ENCODE measurements at regions not wholly inside any gene's neighbourhood (a gene's known extent, or its start where the extent isn't known, plus 50 kb on each side); places are given as distances from the start of the nearest gene placed in this dataset.

- TF ChIP-seq CTCF (IDR thresholded peaks at IDR 0.05 in 2 of 3, conservative IDR thresholded peaks at IDR 0.05 in 1 of 3; ENCODE audit: borderline replicate concordance in 1 of 3, insufficient read depth in 1 of 3, low read depth in 2 of 3, low read length in 2 of 3) (no peak), ZBTB33 (IDR thresholded peaks at IDR 0.05; ENCODE audit: extremely low read depth, insufficient replicate concordance, low read length) (no peak), POLR2AphosphoS5 (IDR thresholded peaks at IDR 0.05; ENCODE audit: low read depth, low read length) (no peak), ZFX (IDR thresholded peaks at IDR 0.05) (no peak), SP1 (IDR thresholded peaks at IDR 0.05; ENCODE audit: low read depth) (no peak), YY1 (IDR thresholded peaks at IDR 0.05; ENCODE audit: extremely low read depth, insufficient replicate concordance, low read depth, low read length) (no peak)
These were observed 76.4 kb upstream of the HS3ST5 start (continued) for GRCh38 chr6:114419175-114419574.

- no peaks in the 10 kb centered on the region for H3K9me2 ChIP-seq (ENCODE audit: insufficient read depth)
- POLR2A ChIA-PET = no interaction called here
- CTCF ChIA-PET = no interaction called here
These were observed 75.6 kb upstream of the HS3ST5 start for GRCh38 chr6:114418304-114418972.

More at GRCh38 chr6:114418304-114418972, 75.6 kb upstream of the HS3ST5 start:
- intact Hi-C loops (cut with micrococcal nuclease) = no loop called here
- no TSS peak for BruUV-seq (replicated peaks)
- H3K79me2 ChIP-seq (ENCODE audit: insufficient read depth, low read length) = no peaks in the 10 kb centered on the region
- H3K4me2 ChIP-seq (ENCODE audit: low read length) = no peak overlapping the region
- ATAC-seq (no peak), DNase-seq (ENCODE audit: low read depth, low spot score) (no peak)
- no peak overlapping the region for H3K27ac ChIP-seq (ENCODE audit: low read depth, low read length)
- H3K9ac ChIP-seq (ENCODE audit: low read length) = no peak overlapping the region
- TF ChIP-seq EGR1 (IDR thresholded peaks at IDR 0.05; ENCODE audit: low read depth) (no peak), YY1 (IDR thresholded peaks at IDR 0.05; ENCODE audit: extremely low read depth, insufficient replicate concordance, low read depth, low read length) (no peak), CBX3 (IDR thresholded peaks at IDR 0.05; ENCODE audit: low read depth) (no peak), SIN3A (IDR thresholded peaks at IDR 0.05; ENCODE audit: low read depth) (no peak), MAX (IDR thresholded peaks at IDR 0.05) (no peak), ZBTB33 (IDR thresholded peaks at IDR 0.05; ENCODE audit: extremely low read depth, insufficient replicate concordance, low read length) (no peak), TCF7L2 (IDR thresholded peaks at IDR 0.05; ENCODE audit: borderline replicate concordance, extremely low read depth, insufficient read depth, insufficient read length) (no peak), CEBPB (IDR thresholded peaks at IDR 0.05; ENCODE audit: low read depth) (no peak), POLR2A (IDR thresholded peaks at IDR 0.05; ENCODE audit: borderline replicate concordance, extremely low read depth, insufficient read depth, insufficient read length) (no peak), EZH2phosphoT487 (IDR thresholded peaks at IDR 0.05; ENCODE audit: borderline replicate concordance) (no peak), SRF (IDR thresholded peaks at IDR 0.05; ENCODE audit: low read depth) (no peak), POLR2AphosphoS5 (IDR thresholded peaks at IDR 0.05; ENCODE audit: low read depth, low read length) (no peak), RAD21 (IDR thresholded peaks at IDR 0.05; ENCODE audit: low read depth) (no peak), JUND (IDR thresholded peaks at IDR 0.05) (no peak), FOSL1 (IDR thresholded peaks at IDR 0.05; ENCODE audit: low read depth) (no peak), ZNF274 (IDR thresholded peaks at IDR 0.05; ENCODE audit: low read depth, low read length) (no peak), SP1 (IDR thresholded peaks at IDR 0.05; ENCODE audit: low read depth) (no peak)
- RAD21 ChIA-PET (ENCODE audit: low non-redundant PET in 1 of 2, low total read pairs in 2 of 2, uncharacterized antibody in 2 of 2, unreplicated experiment in 2 of 2) = no interaction called here
- H3K4me1 ChIP-seq (ENCODE audit: control insufficient read depth in 1 of 2, insufficient read depth in 2 of 2, low read length in 2 of 2) = no peaks in the 10 kb centered on the region
- H3K4me3 ChIP-seq (replicated peaks in 1 of 2; ENCODE audit: low read depth in 1 of 2, low read length in 2 of 2) = no peak overlapping the region
- H3K9me3 ChIP-seq (ENCODE audit: control insufficient read depth in 1 of 2, insufficient read depth in 1 of 2, low read depth in 1 of 2, low read length in 2 of 2) = no peaks in the 10 kb centered on the region
- H4K20me1 ChIP-seq (ENCODE audit: insufficient read depth) = no peaks in the 10 kb centered on the region; the same call in 1 of the 2 replicates
- H3K36me3 ChIP-seq (ENCODE audit: control insufficient read depth in 1 of 2, insufficient read depth in 2 of 2, low read length in 2 of 2) = no peaks in the 10 kb centered on the region
- H2AFZ ChIP-seq (ENCODE audit: low read depth, low read length, poor library complexity, severe bottlenecking) = no peak overlapping the region
- H3K27me3 ChIP-seq (ENCODE audit: insufficient read depth, low read length) = peaks cover 19% of the 10 kb centered on the region
